DMS53 treated with DMSO at 0.1 percent for 48 hours (cell line): ENCODE measurements at regions not wholly inside any gene's neighbourhood (a gene's known extent, or its start where the extent isn't known, plus 50 kb on each side); places are given as distances from the start of the nearest gene placed in this dataset.
"Not testable (repeated sequence)": the region's sequence is repeated elsewhere in the genome, so short reads cannot be mapped to it uniquely, and the experiment has no call there.

ENCODE experiments used
- DNase-seq: peaks from one replicate; lab custom pipeline; 2025; ENCODE audit not compliant: unreplicated experiment; lab: John Stamatoyannopoulos, UW

GRCh38 chr5:82661933-82662332 lies 383.8 kb upstream of the RPS23 start:
- no peak for DNase-seq

- DNase-seq: no peak
Observed at GRCh38 chr5:82661462-82661861, 383.3 kb upstream of the RPS23 start.

GRCh38 chr5:82659115-82659514 lies 381.0 kb upstream of the RPS23 start:
- no peak for DNase-seq

GRCh38 chr5:82657033-82657699 lies 379.0 kb upstream of the RPS23 start:
- no peak for DNase-seq

GRCh38 chr5:82656341-82656761 lies 378.2 kb upstream of the RPS23 start:
- no peak for DNase-seq

- no peak for DNase-seq
Observed at GRCh38 chr5:82655078-82655477, 376.9 kb upstream of the RPS23 start.

- no peak for DNase-seq
Observed at GRCh38 chr5:82649943-82650342, 371.8 kb upstream of the RPS23 start.

- no peak for DNase-seq
Observed at GRCh38 chr5:82644766-82645165, 366.6 kb upstream of the RPS23 start.

- DNase-seq: no peak
Observed at GRCh38 chr5:82644229-82644628, 366.1 kb upstream of the RPS23 start.

GRCh38 chr5:82642313-82642712 lies 364.2 kb upstream of the RPS23 start:
- DNase-seq: peak; percentile 6

- DNase-seq: peak; percentile 91
Observed at GRCh38 chr5:82641331-82642003, 363.3 kb upstream of the RPS23 start.

- no peak for DNase-seq
Observed at GRCh38 chr5:82640916-82641315, 362.8 kb upstream of the RPS23 start.

- DNase-seq: no peak
Observed at GRCh38 chr5:82639393-82640144, 361.4 kb upstream of the RPS23 start.

- no peak for DNase-seq
Observed at GRCh38 chr5:82636591-82636990, 358.4 kb upstream of the RPS23 start.

GRCh38 chr5:82635561-82636288 lies 357.6 kb upstream of the RPS23 start:
- peak; percentile 98 for DNase-seq

- DNase-seq: no peak
Observed at GRCh38 chr5:82628364-82628910, 350.3 kb upstream of the RPS23 start.

- DNase-seq: not testable (repeated sequence)
Observed at GRCh38 chr5:82626905-82627591, 348.9 kb upstream of the RPS23 start.

GRCh38 chr5:82626012-82626411 lies 347.9 kb upstream of the RPS23 start:
- DNase-seq: not testable (repeated sequence)

- no peak for DNase-seq
Observed at GRCh38 chr5:82624062-82624461, 345.9 kb upstream of the RPS23 start.

GRCh38 chr5:82622711-82623514 lies 344.8 kb upstream of the RPS23 start:
- DNase-seq: peak; percentile 23
